ENCODE measurements at regions not wholly inside any gene's neighbourhood (a gene's known extent, or its start where the extent isn't known, plus 50 kb on each side); places are given as distances from the start of the nearest gene placed in this dataset.

DNA sequence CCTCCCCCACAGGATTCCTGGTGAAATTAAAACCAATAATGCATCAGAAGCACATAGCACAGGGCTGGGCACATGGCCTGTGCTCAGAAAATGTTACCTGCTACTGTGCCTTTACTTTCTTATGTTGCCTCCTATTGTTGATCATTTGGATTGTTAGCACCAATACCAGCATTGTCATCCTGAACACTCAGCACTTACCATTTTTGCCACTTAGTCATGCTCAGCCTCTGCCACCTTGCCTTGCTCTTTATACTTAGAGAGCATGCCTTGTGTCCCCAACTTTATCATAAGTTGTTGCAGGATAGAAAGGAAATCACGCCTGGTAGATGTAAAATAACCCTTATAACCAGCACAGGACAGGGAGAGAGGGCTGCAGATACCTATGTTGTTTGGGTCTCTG, 361.0 kb upstream of the RUNX1 start:
- DNase-seq (no peak), ATAC-seq (ENCODE audit: low FRiP score in 2 of 2) (no peak)
- no peak overlapping the region for H3K4me3 ChIP-seq
- 67 to 80% methylated on average over 1 of the region's 1 CpG for WGBS, 2 donors
- no peaks in the 10 kb centered on the region for H3K9me3 ChIP-seq
- no peak overlapping the region for H3K27ac ChIP-seq
- no peaks in the 10 kb centered on the region for H3K4me1 ChIP-seq
- H3K27me3 ChIP-seq, result no peaks in the 10 kb centered on the region
- H3K36me3 ChIP-seq, result no peaks in the 10 kb centered on the region
- TF ChIP-seq POLR2A (IDR thresholded peaks at IDR 0.05) (no peak), POLR2AphosphoS5 (IDR thresholded peaks at IDR 0.05) (no peak), EP300 (IDR thresholded peaks at IDR 0.05) (no peak)
- TF ChIP-seq, protein P1, sequence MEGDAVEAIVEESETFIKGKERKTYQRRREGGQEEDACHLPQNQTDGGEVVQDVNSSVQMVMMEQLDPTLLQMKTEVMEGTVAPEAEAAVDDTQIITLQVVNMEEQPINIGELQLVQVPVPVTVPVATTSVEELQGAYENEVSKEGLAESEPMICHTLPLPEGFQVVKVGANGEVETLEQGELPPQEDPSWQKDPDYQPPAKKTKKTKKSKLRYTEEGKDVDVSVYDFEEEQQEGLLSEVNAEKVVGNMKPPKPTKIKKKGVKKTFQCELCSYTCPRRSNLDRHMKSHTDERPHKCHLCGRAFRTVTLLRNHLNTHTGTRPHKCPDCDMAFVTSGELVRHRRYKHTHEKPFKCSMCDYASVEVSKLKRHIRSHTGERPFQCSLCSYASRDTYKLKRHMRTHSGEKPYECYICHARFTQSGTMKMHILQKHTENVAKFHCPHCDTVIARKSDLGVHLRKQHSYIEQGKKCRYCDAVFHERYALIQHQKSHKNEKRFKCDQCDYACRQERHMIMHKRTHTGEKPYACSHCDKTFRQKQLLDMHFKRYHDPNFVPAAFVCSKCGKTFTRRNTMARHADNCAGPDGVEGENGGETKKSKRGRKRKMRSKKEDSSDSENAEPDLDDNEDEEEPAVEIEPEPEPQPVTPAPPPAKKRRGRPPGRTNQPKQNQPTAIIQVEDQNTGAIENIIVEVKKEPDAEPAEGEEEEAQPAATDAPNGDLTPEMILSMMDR (IDR thresholded peaks at IDR 0.05), result no peak

DNA sequence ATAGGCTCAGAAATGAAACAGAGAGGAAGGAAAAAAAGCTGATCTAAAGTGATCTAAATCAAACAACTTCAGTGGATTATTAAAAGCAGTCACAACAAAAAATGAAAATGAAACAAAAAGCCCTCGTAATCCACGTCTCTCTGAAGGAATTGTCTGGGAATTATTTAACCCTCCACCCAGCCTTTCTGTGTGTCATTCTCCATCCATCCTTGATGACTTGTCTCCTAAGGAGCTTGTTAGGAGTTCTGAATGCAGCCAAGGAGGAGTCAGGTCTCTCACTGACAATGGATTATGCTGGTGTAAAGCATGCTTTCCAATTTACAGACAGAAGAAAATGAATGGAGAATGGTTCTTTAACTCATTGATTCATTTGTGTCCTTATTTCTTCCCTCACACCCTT, 359.3 kb upstream of the RUNX1 start:
- Histone ChIP-seq H3K36me3 (no peaks in the 10 kb centered on the region), H3K4me3 (peak overlapping the region in 1 of 4 donors; percentile 5), H3K27ac (no peak overlapping the region), H3K9me3 (no peaks in the 10 kb centered on the region), H3K4me1 (no peaks in the 10 kb centered on the region), H3K27me3 (no peaks in the 10 kb centered on the region)
- WGBS, 2 donors, result 10% methylated on average over 2 of the region's 2 CpGs
- TF ChIP-seq EP300 (IDR thresholded peaks at IDR 0.05), result no peak
- TF ChIP-seq, protein P1 (IDR thresholded peaks at IDR 0.05), result no peak
- no peak for TF ChIP-seq POLR2A (IDR thresholded peaks at IDR 0.05)
- no peak for TF ChIP-seq POLR2AphosphoS5 (IDR thresholded peaks at IDR 0.05)
- DNase-seq (no peak), ATAC-seq (ENCODE audit: low FRiP score in 2 of 2) (peak in 1 of 2 donors; percentile 74)

DNA sequence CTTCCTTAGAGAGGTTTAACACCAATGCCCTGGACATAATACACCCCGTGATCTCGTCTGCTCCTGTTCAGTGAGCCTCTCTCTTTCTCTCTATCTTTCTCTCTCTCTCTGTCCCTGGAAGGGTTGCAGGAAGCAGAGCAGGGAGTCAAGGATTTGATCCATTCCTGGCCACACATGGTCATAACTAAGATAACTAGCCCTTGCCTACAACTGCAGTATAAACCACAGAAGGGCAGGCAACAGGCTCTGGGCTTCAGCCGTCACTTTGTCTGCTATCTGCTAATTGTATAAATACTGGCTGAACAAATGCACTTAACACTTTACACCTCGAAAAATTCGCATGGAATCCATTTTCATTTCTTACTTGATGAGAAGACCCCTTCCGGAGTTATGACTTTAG, 357.5 kb upstream of the RUNX1 start:
- WGBS, 2 donors, result 67 to 79% methylated on average over 6 of the region's 6 CpGs
- DNase-seq (no peak), ATAC-seq (ENCODE audit: low FRiP score in 2 of 2) (no peak)
- H3K27me3 ChIP-seq, result no peaks in the 10 kb centered on the region
- no peak overlapping the region for H3K27ac ChIP-seq
- no peak overlapping the region for H3K4me3 ChIP-seq
- TF ChIP-seq POLR2A (IDR thresholded peaks at IDR 0.05), result no peak
- TF ChIP-seq POLR2AphosphoS5 (IDR thresholded peaks at IDR 0.05), result no peak
- TF ChIP-seq, protein P1 (IDR thresholded peaks at IDR 0.05), result no peak
- no peak for TF ChIP-seq EP300 (IDR thresholded peaks at IDR 0.05)
- no peaks in the 10 kb centered on the region for H3K36me3 ChIP-seq
- no peaks in the 10 kb centered on the region for H3K4me1 ChIP-seq
- no peaks in the 10 kb centered on the region for H3K9me3 ChIP-seq

DNA sequence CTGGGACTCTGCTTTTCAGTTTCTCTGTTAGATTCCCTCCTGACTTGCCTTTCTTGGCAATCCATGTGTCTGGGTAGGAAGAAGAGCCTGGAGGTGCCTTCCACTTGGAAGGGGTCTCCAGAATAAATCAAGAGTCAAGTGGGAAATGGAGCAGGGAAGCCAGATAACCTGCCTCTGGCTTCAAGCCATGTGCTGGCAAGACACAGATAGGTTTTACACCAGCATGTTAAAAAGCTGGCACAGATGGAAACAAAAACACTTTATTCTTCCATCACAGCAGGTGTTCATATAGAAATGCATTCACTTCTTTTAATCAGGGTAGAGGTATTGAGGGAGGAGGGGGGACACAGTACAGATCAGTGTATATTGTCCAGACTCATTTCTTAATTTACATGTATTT, 356.9 kb upstream of the RUNX1 start:
- H3K36me3 ChIP-seq, result no peaks in the 10 kb centered on the region
- ATAC-seq (ENCODE audit: low FRiP score in 2 of 2), result no peak

DNA sequence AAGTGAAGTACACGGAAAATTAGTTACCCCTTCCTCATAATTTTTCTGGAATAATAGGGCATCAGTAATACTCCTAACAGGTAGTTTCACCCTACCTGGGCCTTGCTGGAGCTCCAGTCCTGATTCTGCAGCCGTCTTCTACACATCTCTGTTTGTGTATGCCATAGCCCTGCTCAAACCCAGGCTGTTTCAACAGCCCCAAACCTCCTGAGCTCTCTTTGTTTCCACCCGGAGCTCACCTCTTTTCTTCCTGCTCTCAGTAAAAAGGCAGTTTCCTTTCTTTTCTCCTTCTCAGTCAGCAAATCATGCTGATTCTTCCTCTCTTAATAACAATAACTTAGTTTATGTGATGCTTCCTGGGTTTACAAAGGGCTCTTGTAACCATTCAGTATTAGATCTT, 355.1 kb upstream of the RUNX1 start:
- ATAC-seq (ENCODE audit: low FRiP score in 2 of 2) (no peak), DNase-seq (no peak)
- Histone ChIP-seq H3K4me3 (no peak overlapping the region), H3K9me3 (no peaks in the 10 kb centered on the region), H3K36me3 (no peaks in the 10 kb centered on the region), H3K27me3 (no peaks in the 10 kb centered on the region), H3K4me1 (no peaks in the 10 kb centered on the region), H3K27ac (no peak overlapping the region)
- WGBS, 2 donors, result 77 to 78% methylated on average over 3 of the region's 3 CpGs
- TF ChIP-seq POLR2A (IDR thresholded peaks at IDR 0.05) (no peak), EP300 (IDR thresholded peaks at IDR 0.05) (no peak), POLR2AphosphoS5 (IDR thresholded peaks at IDR 0.05) (no peak)
- TF ChIP-seq, protein P1 (IDR thresholded peaks at IDR 0.05), result no peak

More for the DNA sequence above, 356.9 kb upstream of the RUNX1 start:
- Histone ChIP-seq H3K4me3 (no peak overlapping the region), H3K9me3 (no peaks in the 10 kb centered on the region), H3K27me3 (no peaks in the 10 kb centered on the region), H3K4me1 (no peaks in the 10 kb centered on the region), H3K27ac (no peak overlapping the region)
- DNase-seq, result no peak
- TF ChIP-seq, protein P1 (IDR thresholded peaks at IDR 0.05), result no peak
- no peak for TF ChIP-seq POLR2AphosphoS5 (IDR thresholded peaks at IDR 0.05)
- TF ChIP-seq POLR2A (IDR thresholded peaks at IDR 0.05), result no peak
- no peak for TF ChIP-seq EP300 (IDR thresholded peaks at IDR 0.05)

Data from upper lobe of left lung (tissue), 6 donors.